Adrenal gland (tissue), 9 donors: ENCODE measurements at regions not wholly inside any gene's neighbourhood (a gene's known extent, or its start where the extent isn't known, plus 50 kb on each side); places are given as distances from the start of the nearest gene placed in this dataset.

Experiments used
- DNase-seq, 7 donors: peaks; one replicate each; pipeline ENCODE4 v3.0.0-alpha.2; 2019 to 2020
- H3K27ac ChIP-seq, 5 donors: fragments of 200-600 bp; sonication (generic) in 4 of 5; 1 replicate in 3 of 5; 2 replicates in 2 of 5; pipeline versions ENCODE4 v1.5.1 to v1.8.0; 2016 to 2020; ENCODE audit warnings: mild to moderate bottlenecking in 1 of 5
- H3K27me3 ChIP-seq: fragments of 200-600 bp; 2 replicates; pipeline ENCODE4 v1.8.0; 2021
- H3K36me3 ChIP-seq, 2 donors: fragments of 200-600 bp; replicated peaks in 1 of 2; 1 replicate in 1 of 2; 2 replicates in 1 of 2; pipeline versions ENCODE4 v1.5.1 to v1.8.0; 2018 to 2022
- H3K4me1 ChIP-seq, 2 donors: fragments of 200-600 bp; replicated peaks in 1 of 2; 1 replicate in 1 of 2; 2 replicates in 1 of 2; pipeline versions ENCODE4 v1.5.1 to v1.8.0; 2018 to 2021
- H3K4me3 ChIP-seq, 4 donors: fragments of 200-600 bp; sonication (generic) in 3 of 4; one replicate each; pipeline ENCODE4 v1.5.1; 2016 to 2018
- H3K9me3 ChIP-seq, 3 donors: fragments of 200-600 bp; sonication (generic) in 1 of 3; replicated peaks in 1 of 3; 1 replicate in 2 of 3; 2 replicates in 1 of 3; pipeline versions ENCODE4 v1.5.1 to v1.8.0; 2016 to 2021
- POLR2A ChIP-seq, 2 donors: fragments of 450-650 bp; IDR thresholded peaks; one replicate each; pipeline ENCODE4 v1.6.1; 2017; ENCODE audit warnings: antibody characterized with exemption in 2 of 2, mild to moderate bottlenecking in 2 of 2, moderate library complexity in 1 of 2
- WGBS, 4 donors: extraction: QIAGEN DNeasy Blood & Tissue Kit in 2 of 4; methylation state at CpG; one replicate each; pipeline versions ENCODE4 v1.1.5 to v1.1.7; 2013 to 2017; 5-methylcytosine and 5-hydroxymethylcytosine counted together
- intact Hi-C, 2 donors: fragments of 100-400 bp; cut with DNase I; formaldehyde crosslinking; loops; one replicate each; pipeline versions ENCODE4 v1.14.1 to v1.15.0; 2022 to 2023
- TF ChIP-seq, protein P1 (sequence below), 6 experiments: fragments of 450-650 bp in 4 of 6; fragments of 200-600 bp in 2 of 6; sonication (generic) in 1 of 6; IDR thresholded peaks; 1 replicate in 5 of 6; 2 replicates in 1 of 6; pipeline versions ENCODE4 v1.5.1 to v1.8.0; 2016 to 2021; ENCODE audit warnings: antibody characterized with exemption in 6 of 6, mild to moderate bottlenecking in 2 of 6, moderate library complexity in 1 of 6
- donor health status: healthy with polysubstance abuse.
- donor health status: Bipolar disorder and iron deficiency.
- donor health status: DM: yes; HTN: yes; CAD: no.
- donor health status: DM: no; HTN: no; CAD: no.
- donor health status: DM: no; HTN: no; CAD: no.

GRCh38 chr10:8951440-8952089, 897.1 kb downstream of the GATA3 start:
- Histone ChIP-seq H3K4me1 (no peaks in the 10 kb centered on the region), H3K27ac (no peak overlapping the region), H3K9me3 (no peaks in the 10 kb centered on the region), H3K27me3 (no peaks in the 10 kb centered on the region), H3K4me3 (no peak overlapping the region), H3K36me3 (no peaks in the 10 kb centered on the region)
- WGBS, 4 donors, result 62 to 68% (median 64%) methylated on average over 7 of the region's 7 CpGs
- TF ChIP-seq POLR2A (IDR thresholded peaks at IDR 0.05), result no peak
- TF ChIP-seq, protein P1, sequence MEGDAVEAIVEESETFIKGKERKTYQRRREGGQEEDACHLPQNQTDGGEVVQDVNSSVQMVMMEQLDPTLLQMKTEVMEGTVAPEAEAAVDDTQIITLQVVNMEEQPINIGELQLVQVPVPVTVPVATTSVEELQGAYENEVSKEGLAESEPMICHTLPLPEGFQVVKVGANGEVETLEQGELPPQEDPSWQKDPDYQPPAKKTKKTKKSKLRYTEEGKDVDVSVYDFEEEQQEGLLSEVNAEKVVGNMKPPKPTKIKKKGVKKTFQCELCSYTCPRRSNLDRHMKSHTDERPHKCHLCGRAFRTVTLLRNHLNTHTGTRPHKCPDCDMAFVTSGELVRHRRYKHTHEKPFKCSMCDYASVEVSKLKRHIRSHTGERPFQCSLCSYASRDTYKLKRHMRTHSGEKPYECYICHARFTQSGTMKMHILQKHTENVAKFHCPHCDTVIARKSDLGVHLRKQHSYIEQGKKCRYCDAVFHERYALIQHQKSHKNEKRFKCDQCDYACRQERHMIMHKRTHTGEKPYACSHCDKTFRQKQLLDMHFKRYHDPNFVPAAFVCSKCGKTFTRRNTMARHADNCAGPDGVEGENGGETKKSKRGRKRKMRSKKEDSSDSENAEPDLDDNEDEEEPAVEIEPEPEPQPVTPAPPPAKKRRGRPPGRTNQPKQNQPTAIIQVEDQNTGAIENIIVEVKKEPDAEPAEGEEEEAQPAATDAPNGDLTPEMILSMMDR (IDR thresholded peaks at IDR 0.05), result no peak
- no peak for DNase-seq
- intact Hi-C loops, result no loop called here

- Histone ChIP-seq H3K4me3 (no peak overlapping the region), H3K4me1 (no peaks in the 10 kb centered on the region), H3K27me3 (no peaks in the 10 kb centered on the region), H3K27ac (no peak overlapping the region), H3K36me3 (no peaks in the 10 kb centered on the region), H3K9me3 (no peaks in the 10 kb centered on the region)
- no peak for DNase-seq
- TF ChIP-seq, protein P1 (IDR thresholded peaks at IDR 0.05), result no peak
- no peak for TF ChIP-seq POLR2A (IDR thresholded peaks at IDR 0.05)
- 63 to 72% (median 68%) methylated on average over 4 of the region's 4 CpGs for WGBS, 4 donors
- intact Hi-C loops, result no loop called here
Measured at GRCh38 chr10:8956400-8956799, 901.9 kb downstream of the GATA3 start.

DNA sequence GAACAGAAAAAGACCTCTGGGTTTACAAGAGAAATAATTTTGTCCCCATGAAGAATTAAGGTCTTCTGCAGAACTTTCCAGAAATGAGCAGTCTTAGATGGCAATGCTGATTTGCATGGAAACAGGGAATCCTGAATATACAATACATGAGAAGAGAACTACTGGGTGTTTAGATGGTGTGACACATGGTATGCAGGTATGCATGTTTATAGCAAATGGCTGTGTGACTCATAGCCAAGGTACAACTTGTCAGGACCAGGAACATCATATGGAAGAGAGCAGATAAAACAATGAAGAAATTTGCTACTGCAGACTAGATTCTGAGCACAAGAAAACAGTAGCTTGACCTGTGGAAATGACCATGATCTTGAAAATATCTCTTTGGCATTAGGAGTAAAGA, 907.8 kb downstream of the GATA3 start:
- H3K9me3 ChIP-seq, result no peaks in the 10 kb centered on the region
- H3K27me3 ChIP-seq, result no peaks in the 10 kb centered on the region
- H3K4me3 ChIP-seq, result no peak overlapping the region
- no peaks in the 10 kb centered on the region for H3K36me3 ChIP-seq
- no peak overlapping the region for H3K27ac ChIP-seq
- DNase-seq, result no peak
- no peaks in the 10 kb centered on the region for H3K4me1 ChIP-seq
- no peak for TF ChIP-seq POLR2A (IDR thresholded peaks at IDR 0.05)
- TF ChIP-seq, protein P1 (IDR thresholded peaks at IDR 0.05), result no peak
- intact Hi-C loops, result no loop called here

GRCh38 chr10:8967061-8967460, 912.6 kb downstream of the GATA3 start:
- Histone ChIP-seq H3K9me3 (no peaks in the 10 kb centered on the region), H3K27me3 (no peaks in the 10 kb centered on the region), H3K4me1 (no peaks in the 10 kb centered on the region), H3K27ac (no peak overlapping the region), H3K4me3 (no peak overlapping the region), H3K36me3 (no peaks in the 10 kb centered on the region)
- no peak for DNase-seq
- TF ChIP-seq POLR2A (IDR thresholded peaks at IDR 0.05), result no peak
- TF ChIP-seq, protein P1 (IDR thresholded peaks at IDR 0.05), result no peak
- intact Hi-C loops, result no loop called here
- WGBS, 4 donors, result 70 to 74% (median 70%) methylated on average over 2 of the region's 2 CpGs
